BLaER1 (cell line): ENCODE measurements at regions not wholly inside any gene's neighbourhood (a gene's known extent, or its start where the extent isn't known, plus 50 kb on each side); places are given as distances from the start of the nearest gene placed in this dataset.

Source experiments
- H3K27ac ChIP-seq: shearing (Covaris generic); formaldehyde crosslinking; 2 replicates; pipeline ENCODE4 v1.8.1; 2022
- H3K27me3 ChIP-seq: shearing (Covaris generic); formaldehyde crosslinking; 2 replicates; pipeline ENCODE4 v1.8.1; 2022
- H3K36me3 ChIP-seq: shearing (Covaris generic); formaldehyde crosslinking; 2 replicates; pipeline ENCODE4 v1.8.1; 2022
- H3K4me1 ChIP-seq: shearing (Covaris generic); formaldehyde crosslinking; 2 replicates; pipeline ENCODE4 v1.8.1; 2022
- H3K4me2 ChIP-seq: shearing (Covaris generic); formaldehyde crosslinking; 2 replicates; pipeline ENCODE4 v1.8.1; 2022
- H3K4me3 ChIP-seq: shearing (Covaris generic); formaldehyde crosslinking; 2 replicates; pipeline ENCODE4 v1.8.1; 2022
- H3K9ac ChIP-seq: shearing (Covaris generic); formaldehyde crosslinking; 2 replicates; pipeline ENCODE4 v1.8.1; 2022
- H3K9me3 ChIP-seq: shearing (Covaris generic); formaldehyde crosslinking; 2 replicates; pipeline ENCODE4 v1.8.1; 2022
- H4K20me1 ChIP-seq: shearing (Covaris generic); formaldehyde crosslinking; 2 replicates; pipeline ENCODE4 v1.8.1; 2022
- Cebpa-rat ChIP-seq: shearing (Covaris generic); IDR thresholded peaks from 2 replicates; pipeline ENCODE4 v1.8.1; 2022

DNA sequence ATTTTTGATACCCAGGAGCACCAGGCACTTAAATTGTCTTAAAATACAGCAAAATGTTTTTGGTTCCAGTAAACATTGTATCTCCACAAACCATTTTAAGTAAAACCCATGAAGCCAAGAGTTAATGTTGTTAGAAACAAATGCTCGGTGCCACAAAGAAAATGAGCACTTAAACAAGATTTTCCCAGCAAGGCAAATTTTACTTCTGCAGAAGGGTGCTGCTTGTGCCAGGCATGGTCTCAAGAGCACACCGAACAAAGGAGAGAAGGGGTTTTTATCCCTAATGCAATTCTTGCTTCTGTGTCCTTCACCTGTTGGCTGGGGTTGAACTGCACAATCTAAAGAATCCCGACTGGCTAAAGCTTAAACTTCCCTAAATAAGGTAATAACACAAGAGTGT is 286.7 kb downstream of the ADCYAP1 start:
- no peak overlapping the region for H3K9ac ChIP-seq
- no peak for TF ChIP-seq Cebpa-rat
- no peaks in the 10 kb centered on the region for H3K4me1 ChIP-seq
- no peaks in the 10 kb centered on the region for H4K20me1 ChIP-seq
- H3K36me3 ChIP-seq = no peaks in the 10 kb centered on the region
- no peaks in the 10 kb centered on the region for H3K27me3 ChIP-seq
- H3K4me3 ChIP-seq = no peak overlapping the region
- no peak overlapping the region for H3K4me2 ChIP-seq
- no peak overlapping the region for H3K27ac ChIP-seq
- H3K9me3 ChIP-seq = peaks cover 17% of the 10 kb centered on the region

DNA sequence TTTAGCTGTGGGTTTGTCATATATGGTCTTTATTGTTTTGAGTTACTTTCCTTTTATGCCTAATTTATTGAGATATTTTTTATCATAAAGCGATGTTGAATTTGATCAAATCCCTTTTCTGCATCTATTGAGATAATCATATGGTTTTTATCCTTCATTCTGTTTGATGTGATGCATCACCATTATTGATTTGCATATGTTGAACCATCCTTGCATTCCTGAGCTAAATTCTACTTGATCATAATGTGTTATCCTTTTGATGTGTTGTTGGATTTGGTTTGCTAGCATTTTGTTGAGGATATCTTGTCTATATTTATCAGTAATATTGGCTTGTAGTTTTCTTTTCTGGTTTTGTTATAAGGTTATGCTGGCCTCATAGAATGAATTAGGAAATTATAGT is 308.5 kb downstream of the ADCYAP1 start:
- no peak overlapping the region for H3K4me2 ChIP-seq
- H3K4me3 ChIP-seq = no peak overlapping the region
- no peak for TF ChIP-seq Cebpa-rat
- H3K9ac ChIP-seq = no peak overlapping the region
- no peaks in the 10 kb centered on the region for H3K9me3 ChIP-seq
- no peaks in the 10 kb centered on the region for H3K36me3 ChIP-seq
- H3K27me3 ChIP-seq = no peaks in the 10 kb centered on the region
- H3K27ac ChIP-seq = no peak overlapping the region
- H4K20me1 ChIP-seq = no peaks in the 10 kb centered on the region
- no peaks in the 10 kb centered on the region for H3K4me1 ChIP-seq

DNA sequence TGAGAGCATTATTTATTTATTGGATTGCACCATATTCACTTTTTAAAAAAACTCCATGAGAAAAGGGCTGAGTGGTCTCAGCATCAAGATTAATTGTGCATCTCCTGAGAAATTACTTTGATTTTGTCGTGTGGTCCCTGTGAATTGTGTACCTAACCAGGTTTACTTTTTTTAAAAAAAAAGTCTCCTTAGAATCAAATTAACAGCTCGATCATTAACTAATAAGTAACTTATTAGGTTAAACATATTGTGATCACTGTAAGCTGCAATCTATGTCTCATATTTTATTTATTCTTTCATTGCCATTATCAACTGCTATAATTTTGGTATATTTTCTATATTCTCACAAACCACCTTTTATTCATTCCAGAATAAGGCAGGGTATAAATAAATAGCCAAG is 318.2 kb downstream of the ADCYAP1 start:
- no peaks in the 10 kb centered on the region for H3K27me3 ChIP-seq
- no peak overlapping the region for H3K27ac ChIP-seq

DNA sequence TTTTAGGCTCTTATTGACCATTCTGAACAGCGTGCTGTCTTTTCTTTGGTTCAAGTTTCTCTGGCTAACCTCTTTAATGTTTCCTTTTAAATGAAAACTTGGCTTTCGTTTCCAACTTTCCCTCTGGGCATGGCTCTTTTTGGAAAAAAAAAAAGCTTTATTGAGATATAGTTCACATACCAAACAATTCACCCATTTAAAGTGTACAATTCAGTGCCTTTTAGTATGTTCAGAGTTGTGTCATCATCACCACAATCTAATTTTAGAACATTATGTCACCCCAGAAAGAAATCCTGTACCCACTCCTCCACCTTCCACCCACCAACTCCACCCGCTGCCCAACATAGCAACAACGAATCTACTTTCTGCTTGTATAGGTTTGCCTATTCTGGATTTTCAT is 322.4 kb downstream of the ADCYAP1 start:
- Histone ChIP-seq H3K27me3 (no peaks in the 10 kb centered on the region), H3K4me3 (no peak overlapping the region), H3K4me1 (no peaks in the 10 kb centered on the region), H3K4me2 (no peak overlapping the region), H3K9ac (no peak overlapping the region), H3K9me3 (peaks cover 14% of the 10 kb centered on the region), H3K27ac (no peak overlapping the region), H3K36me3 (no peaks in the 10 kb centered on the region), H4K20me1 (no peaks in the 10 kb centered on the region)
- no peak for TF ChIP-seq Cebpa-rat

More for the DNA sequence above, 318.2 kb downstream of the ADCYAP1 start:
- Histone ChIP-seq H3K4me3 (no peak overlapping the region), H3K4me1 (no peaks in the 10 kb centered on the region), H3K36me3 (no peaks in the 10 kb centered on the region), H3K9me3 (no peaks in the 10 kb centered on the region), H3K9ac (no peak overlapping the region), H4K20me1 (no peaks in the 10 kb centered on the region), H3K4me2 (no peak overlapping the region)
- TF ChIP-seq Cebpa-rat = no peak

DNA sequence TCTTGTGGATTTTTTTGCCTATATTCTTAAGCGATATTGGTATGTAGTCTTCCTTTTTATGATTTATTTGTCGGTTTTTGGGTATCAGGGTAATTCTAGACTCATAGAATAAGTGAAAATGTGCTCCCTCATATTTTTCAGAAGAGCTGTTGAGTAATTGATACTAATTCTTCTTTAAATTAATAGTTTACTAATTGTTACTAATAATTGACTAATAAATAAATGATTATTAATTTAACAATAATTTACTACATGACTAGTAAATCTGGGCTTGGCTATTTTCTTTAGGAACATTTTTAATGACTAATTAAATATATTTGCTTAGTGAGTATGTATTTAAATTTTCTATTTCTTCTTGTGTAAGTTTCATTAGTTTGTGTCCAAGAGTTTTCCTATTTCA is 325.0 kb downstream of the ADCYAP1 start:
- Histone ChIP-seq H3K27me3 (no peaks in the 10 kb centered on the region), H3K4me2 (no peak overlapping the region), H3K4me1 (no peaks in the 10 kb centered on the region), H3K36me3 (no peaks in the 10 kb centered on the region), H3K9me3 (peaks cover 36% of the 10 kb centered on the region), H3K9ac (no peak overlapping the region), H3K4me3 (no peak overlapping the region), H4K20me1 (no peaks in the 10 kb centered on the region), H3K27ac (no peak overlapping the region)
- no peak for TF ChIP-seq Cebpa-rat

DNA sequence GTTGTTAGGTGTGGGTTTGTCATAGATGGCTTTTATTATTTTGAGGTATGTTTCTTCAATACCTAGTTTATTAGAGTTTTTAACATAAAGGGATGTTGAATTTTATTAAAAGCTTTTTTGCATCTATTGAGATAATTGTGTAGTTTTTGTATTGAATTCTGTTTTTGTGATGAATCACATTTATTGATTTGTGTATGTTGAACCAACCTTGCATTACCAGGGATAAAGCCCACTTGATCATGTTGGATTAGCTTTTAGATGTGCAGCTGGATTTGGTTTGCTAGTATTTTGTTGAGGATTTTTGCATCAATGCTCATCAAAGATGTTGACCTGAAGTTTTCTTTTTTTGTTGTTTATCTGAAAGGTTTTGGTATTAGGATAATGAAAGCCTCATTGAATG is 328.2 kb downstream of the ADCYAP1 start:
- Histone ChIP-seq H3K27me3 (no peaks in the 10 kb centered on the region), H4K20me1 (no peaks in the 10 kb centered on the region), H3K4me2 (no peak overlapping the region), H3K9ac (no peak overlapping the region), H3K4me1 (no peaks in the 10 kb centered on the region), H3K9me3 (peaks cover 42% of the 10 kb centered on the region), H3K36me3 (no peaks in the 10 kb centered on the region), H3K27ac (no peak overlapping the region), H3K4me3 (no peak overlapping the region)
- no peak for TF ChIP-seq Cebpa-rat

DNA sequence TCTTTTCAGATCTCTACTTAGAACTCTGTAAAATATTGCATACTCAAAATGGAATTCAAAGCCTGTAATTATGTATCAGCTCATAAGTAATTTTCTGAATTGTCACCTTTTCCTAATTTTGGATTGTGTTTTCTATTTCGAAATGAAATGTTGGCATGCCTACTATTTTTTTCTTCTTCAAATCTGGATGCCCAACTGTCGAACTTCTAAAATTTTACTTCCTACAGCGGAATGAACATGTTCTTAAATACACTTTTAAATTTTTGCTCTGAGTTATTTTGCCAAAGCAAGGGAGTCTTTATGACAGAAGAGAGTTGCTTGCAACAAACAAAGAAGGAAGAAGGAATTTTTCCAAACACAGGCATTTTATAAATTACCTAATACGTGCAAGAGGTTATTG is 336.0 kb downstream of the ADCYAP1 start:
- Histone ChIP-seq H3K27me3 (no peaks in the 10 kb centered on the region), H3K4me1 (no peaks in the 10 kb centered on the region), H3K9ac (no peak overlapping the region), H3K4me3 (no peak overlapping the region), H3K27ac (no peak overlapping the region), H3K36me3 (no peaks in the 10 kb centered on the region), H3K4me2 (no peak overlapping the region), H4K20me1 (no peaks in the 10 kb centered on the region), H3K9me3 (no peaks in the 10 kb centered on the region)
- TF ChIP-seq Cebpa-rat = no peak

DNA sequence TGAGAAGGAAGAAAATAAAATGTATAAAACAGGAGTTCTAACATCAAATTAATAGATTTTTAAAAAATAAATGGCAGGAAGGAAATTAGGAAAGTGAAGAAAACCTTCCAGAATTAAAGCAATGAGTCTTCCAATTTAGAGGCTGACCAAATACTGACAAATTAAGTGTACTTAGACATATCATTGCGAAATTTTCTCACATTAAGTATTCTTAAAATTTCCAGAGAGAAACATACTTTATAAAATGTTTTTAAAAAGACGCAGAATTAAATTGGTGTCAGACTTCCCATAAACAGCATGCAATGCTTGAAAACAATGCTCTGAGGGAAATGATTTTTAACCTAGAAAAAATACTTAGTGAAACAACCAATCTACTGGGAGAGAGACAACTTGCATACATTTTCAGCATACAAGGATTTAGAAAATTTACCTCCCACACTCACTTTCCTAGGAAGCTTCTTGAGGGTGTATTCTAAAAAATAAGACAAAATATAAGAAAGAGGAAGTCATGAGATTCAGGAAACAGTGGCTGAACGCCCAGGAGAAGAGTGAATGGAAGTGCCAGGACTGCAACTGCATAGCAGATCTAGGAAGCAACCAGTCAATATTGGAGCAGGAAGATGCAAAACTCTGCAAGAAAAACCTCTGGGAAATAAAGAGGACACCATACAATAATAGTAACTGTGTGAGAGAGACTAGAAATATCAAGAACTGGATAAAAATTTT is 339.9 kb downstream of the ADCYAP1 start:
- H3K4me1 ChIP-seq = no peaks in the 10 kb centered on the region
- no peak overlapping the region for H3K4me3 ChIP-seq
- no peaks in the 10 kb centered on the region for H3K9me3 ChIP-seq
- no peaks in the 10 kb centered on the region for H3K36me3 ChIP-seq
- no peak for TF ChIP-seq Cebpa-rat
- no peak overlapping the region for H3K27ac ChIP-seq
- H3K27me3 ChIP-seq = no peaks in the 10 kb centered on the region
- H3K9ac ChIP-seq = no peak overlapping the region
- no peaks in the 10 kb centered on the region for H4K20me1 ChIP-seq
- no peak overlapping the region for H3K4me2 ChIP-seq

DNA sequence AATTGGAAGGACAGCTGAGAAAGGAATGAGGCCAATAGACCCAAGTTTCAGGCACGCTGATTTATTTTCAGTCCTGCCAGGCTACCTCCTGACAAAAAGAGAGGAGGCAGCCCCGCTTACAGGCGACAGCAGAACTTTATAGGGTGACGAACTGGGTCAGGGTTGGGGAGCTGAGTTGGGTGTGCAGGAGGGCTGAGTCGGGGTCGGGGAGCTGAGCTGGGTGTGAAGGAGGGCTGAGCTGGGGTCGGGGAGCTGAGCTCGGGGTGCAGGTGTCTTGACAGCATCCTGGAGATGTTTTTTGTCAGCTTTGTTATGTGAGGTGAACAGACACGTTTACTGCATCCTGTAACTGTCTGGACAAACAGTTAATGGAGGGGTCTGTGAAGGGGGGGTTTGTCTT is 342.2 kb downstream of the ADCYAP1 start:
- H3K9me3 ChIP-seq = no peaks in the 10 kb centered on the region
- no peaks in the 10 kb centered on the region for H3K27me3 ChIP-seq
- no peaks in the 10 kb centered on the region for H3K36me3 ChIP-seq
- no peak overlapping the region for H3K9ac ChIP-seq
- H3K27ac ChIP-seq = no peak overlapping the region
- no peak overlapping the region for H3K4me3 ChIP-seq
- no peak for TF ChIP-seq Cebpa-rat
- no peak overlapping the region for H3K4me2 ChIP-seq
- no peaks in the 10 kb centered on the region for H3K4me1 ChIP-seq
- no peaks in the 10 kb centered on the region for H4K20me1 ChIP-seq

DNA sequence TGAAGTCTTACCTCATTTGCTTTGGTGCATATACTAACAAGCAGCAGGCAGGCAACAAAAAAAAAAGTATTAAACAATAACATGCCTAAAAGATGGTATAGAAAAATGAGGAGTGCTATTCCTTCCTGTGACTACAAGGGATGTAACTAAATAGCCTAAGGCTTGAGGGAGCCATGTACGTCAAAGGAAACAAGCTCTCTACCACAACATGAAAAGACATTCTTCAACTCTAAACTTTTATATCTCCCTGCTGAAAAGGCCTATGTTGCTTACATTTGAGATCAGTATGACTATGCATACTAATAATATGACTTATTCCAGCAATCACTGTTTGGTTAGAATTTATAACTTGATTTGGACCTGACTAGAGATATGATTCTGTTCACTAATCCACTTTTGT is 347.9 kb downstream of the ADCYAP1 start:
- no peak overlapping the region for H3K4me3 ChIP-seq
- H3K36me3 ChIP-seq = no peaks in the 10 kb centered on the region
- no peaks in the 10 kb centered on the region for H4K20me1 ChIP-seq
- H3K9ac ChIP-seq = no peak overlapping the region
- no peaks in the 10 kb centered on the region for H3K4me1 ChIP-seq
- H3K9me3 ChIP-seq = no peaks in the 10 kb centered on the region
- H3K4me2 ChIP-seq = no peak overlapping the region
- no peaks in the 10 kb centered on the region for H3K27me3 ChIP-seq
- no peak overlapping the region for H3K27ac ChIP-seq
- no peak for TF ChIP-seq Cebpa-rat

DNA sequence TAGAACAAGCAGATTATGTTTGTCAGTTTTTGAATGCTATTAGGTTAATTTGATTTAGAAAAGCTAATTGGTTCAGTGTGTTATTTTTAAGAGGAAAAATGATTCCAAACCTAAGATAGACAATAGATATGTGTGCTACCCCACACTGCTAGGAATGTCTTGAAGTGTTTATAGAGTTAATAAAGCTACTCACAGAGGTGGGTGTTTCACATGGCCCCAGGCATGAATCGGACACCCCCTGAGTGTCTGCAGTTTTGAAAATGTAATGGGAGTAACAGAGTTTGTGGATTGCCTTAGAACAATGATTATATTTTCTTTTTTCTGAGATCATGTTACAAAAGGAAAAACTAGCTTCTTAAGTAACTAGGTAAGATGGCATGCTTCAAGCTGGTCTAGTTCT is 348.3 kb downstream of the ADCYAP1 start:
- no peaks in the 10 kb centered on the region for H3K27me3 ChIP-seq
- no peak overlapping the region for H3K9ac ChIP-seq
- H3K36me3 ChIP-seq = no peaks in the 10 kb centered on the region
- no peak overlapping the region for H3K4me3 ChIP-seq
- H3K27ac ChIP-seq = no peak overlapping the region
- TF ChIP-seq Cebpa-rat = no peak
- H3K4me1 ChIP-seq = no peaks in the 10 kb centered on the region
- no peaks in the 10 kb centered on the region for H3K9me3 ChIP-seq
- H4K20me1 ChIP-seq = no peaks in the 10 kb centered on the region
- H3K4me2 ChIP-seq = no peak overlapping the region
